ENCODE measurements at regions not wholly inside any gene's neighbourhood (a gene's known extent, or its start where the extent isn't known, plus 50 kb on each side); places are given as distances from the start of the nearest gene placed in this dataset.

DNA sequence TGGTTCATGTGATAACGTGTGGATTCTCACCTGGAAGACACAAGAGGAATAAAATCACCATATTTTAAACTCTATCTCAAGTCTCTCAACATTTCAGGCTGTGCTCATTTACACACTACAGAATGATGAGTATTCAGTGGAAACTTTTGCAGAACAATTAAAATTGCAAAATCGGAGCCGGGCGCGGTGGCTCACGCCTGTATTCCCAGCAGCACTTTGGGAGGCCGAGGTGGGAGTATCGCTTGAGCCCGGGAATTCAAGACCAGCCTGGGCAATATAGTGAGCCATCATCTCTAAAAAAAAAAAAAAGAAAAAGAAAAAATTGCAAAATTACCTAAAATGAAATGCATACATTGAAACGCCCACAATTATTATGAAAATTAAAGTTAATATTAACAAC, 825.9 kb downstream of the KCNJ18 start:
- TF ChIP-seq TCF12 (IDR thresholded peaks at IDR 0.05; ENCODE audit: low read depth) (no peak), CEBPB (IDR thresholded peaks at IDR 0.05) (no peak), TAF1 (IDR thresholded peaks at IDR 0.05; ENCODE audit: low read depth) (no peak), EGR1 (IDR thresholded peaks at IDR 0.05) (no peak), NFIC (IDR thresholded peaks at IDR 0.05) (no peak)
- TF ChIP-seq, protein P1, sequence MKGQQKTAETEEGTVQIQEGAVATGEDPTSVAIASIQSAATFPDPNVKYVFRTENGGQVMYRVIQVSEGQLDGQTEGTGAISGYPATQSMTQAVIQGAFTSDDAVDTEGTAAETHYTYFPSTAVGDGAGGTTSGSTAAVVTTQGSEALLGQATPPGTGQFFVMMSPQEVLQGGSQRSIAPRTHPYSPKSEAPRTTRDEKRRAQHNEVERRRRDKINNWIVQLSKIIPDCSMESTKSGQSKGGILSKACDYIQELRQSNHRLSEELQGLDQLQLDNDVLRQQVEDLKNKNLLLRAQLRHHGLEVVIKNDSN (IDR thresholded peaks at IDR 0.05), result no peak

Measured in Ishikawa (cell line).